Endothelial cell of umbilical vein (primary cell): ENCODE measurements at regions not wholly inside any gene's neighbourhood (a gene's known extent, or its start where the extent isn't known, plus 50 kb on each side); places are given as distances from the start of the nearest gene placed in this dataset.

Source experiments
- BruUV-seq: library from RNA; stranded (reverse); fragments of 400-500 nt; replicated peaks from 2 replicates; lab custom pipeline; 2021; lab: Mats Ljungman, UMichigan
- CTCF ChIA-PET: fragments of 300-600, 350-600 bp; sonication (Branson Sonifier 250); formaldehyde crosslinking; loops from one replicate; lab custom pipeline; 2021; ENCODE audit warnings: antibody characterized with exemption, inconsistent platforms; lab: Charles Lee
- POLR2A ChIA-PET: fragments of 300-600, 350-600 bp; sonication (Branson Sonifier 250); formaldehyde crosslinking; loops from one replicate; lab custom pipeline; 2021; ENCODE audit warnings: antibody characterized with exemption, inconsistent platforms; lab: Charles Lee
- DNase-seq: peaks from one replicate; pipeline ENCODE4 v3.0.0-alpha.2; 2011; ENCODE audit warnings: low read depth, low spot score
- FAIRE-seq: peaks from 2 replicates; lab custom pipeline; 2011; peaks lifted over from hg19 to GRCh38; lab: Jason Lieb, UNC
- H2AFZ ChIP-seq: 2 replicates; pipeline ENCODE4 v1.6.0; 2012; ENCODE audit warnings: low read depth, low read length, control low read depth, inconsistent platforms
- H3K27ac ChIP-seq: 2 replicates; pipeline ENCODE4 v1.5.1; 2011; ENCODE audit warnings: low read depth, mild to moderate bottlenecking, control low read depth, low read length, moderate library complexity; ENCODE audit not compliant: insufficient read depth
- H3K27me3 ChIP-seq, 2 experiments: 2 replicates each; pipeline versions ENCODE4 v1.6.0 to v1.6.1; 2011; ENCODE audit warnings: low read length in 2 of 2, mixed read lengths in 1 of 2; ENCODE audit not compliant: control insufficient read depth in 2 of 2, insufficient read depth in 2 of 2
- H3K36me3 ChIP-seq, 2 experiments: 2 replicates in 1 of 2; 3 replicates in 1 of 2; pipeline ENCODE4 v1.5.1; 2011; ENCODE audit warnings: low read length in 2 of 2, mild to moderate bottlenecking in 1 of 2, moderate library complexity in 1 of 2; ENCODE audit not compliant: control insufficient read depth in 2 of 2, insufficient read depth in 2 of 2; ENCODE audit errors: extremely low read depth in 1 of 2
- H3K4me1 ChIP-seq: 3 replicates; pipeline ENCODE4 v1.5.1; 2011; ENCODE audit warnings: mild to moderate bottlenecking, low read length; ENCODE audit not compliant: control insufficient read depth, insufficient read depth; ENCODE audit errors: extremely low read depth
- H3K4me2 ChIP-seq: 2 replicates; pipeline ENCODE4 v1.6.1; 2011; ENCODE audit warnings: low read length, control low read depth, mixed read lengths; ENCODE audit not compliant: insufficient read depth
- H3K4me3 ChIP-seq, 3 experiments: fragments of 200-600 bp in 1 of 3; sonication (generic), shearing (Covaris generic) in 1 of 3; replicated peaks in 1 of 3; 2 replicates each; pipeline ENCODE4 v1.5.1; 2011 to 2016; ENCODE audit warnings: control low read depth in 3 of 3, low read length in 3 of 3, mild to moderate bottlenecking in 2 of 3, inconsistent platforms in 1 of 3, low read depth in 1 of 3, moderate library complexity in 1 of 3; ENCODE audit not compliant: insufficient read depth in 1 of 3
- H3K79me2 ChIP-seq: 2 replicates; pipeline ENCODE4 v1.6.0; 2012; ENCODE audit warnings: low read length, inconsistent platforms; ENCODE audit not compliant: control insufficient read depth, insufficient read depth
- H3K9ac ChIP-seq: replicated peaks from 2 replicates; pipeline ENCODE3; 2011; ENCODE audit warnings: low read length, control low read depth; ENCODE audit not compliant: insufficient read depth; ENCODE audit errors: extremely low read depth
- H3K9me1 ChIP-seq: replicated peaks from 3 replicates; pipeline ENCODE4 v1.6.0; 2011; ENCODE audit warnings: mild to moderate bottlenecking, low read length; ENCODE audit not compliant: control insufficient read depth, insufficient read depth; ENCODE audit errors: extremely low read depth
- H3K9me3 ChIP-seq: replicated peaks from 2 replicates; pipeline ENCODE4 v1.5.1; 2012; ENCODE audit warnings: low read length, inconsistent platforms; ENCODE audit not compliant: control insufficient read depth, insufficient read depth
- H4K20me1 ChIP-seq: replicated peaks from 2 replicates; pipeline ENCODE3; 2011; ENCODE audit warnings: mild to moderate bottlenecking, low read length; ENCODE audit not compliant: control insufficient read depth, insufficient read depth; ENCODE audit errors: extremely low read depth
- CTCF ChIP-seq, 2 donors: IDR thresholded peaks; 1 replicate in 1 of 2; 2 replicates in 1 of 2; pipeline ENCODE4 v1.5.1; 2011; ENCODE audit warnings: low read length in 2 of 2, mild to moderate bottlenecking in 2 of 2, moderate library complexity in 2 of 2, control low read depth in 1 of 2, inconsistent platforms in 1 of 2, low read depth in 1 of 2; ENCODE audit not compliant: insufficient read depth in 1 of 2; ENCODE audit errors: extremely low read depth in 1 of 2
- EZH2 ChIP-seq: IDR thresholded peaks from 2 replicates; pipeline ENCODE4 v1.6.1; 2012; ENCODE audit warnings: borderline replicate concordance, low read depth, mild to moderate bottlenecking, moderate library complexity, low read length, inconsistent platforms; ENCODE audit not compliant: severe bottlenecking
- FOS ChIP-seq: IDR thresholded peaks from 2 replicates; pipeline ENCODE4 v1.6.1; 2011; ENCODE audit warnings: mild to moderate bottlenecking, low read length, moderate library complexity, borderline replicate concordance; ENCODE audit not compliant: insufficient read depth
- GATA2 ChIP-seq: IDR thresholded peaks from 2 replicates; pipeline ENCODE4 v1.7.0; 2011; ENCODE audit warnings: low read depth, mild to moderate bottlenecking, moderate library complexity, mixed read lengths, low read length; ENCODE audit not compliant: insufficient read length, insufficient read depth
- JUN ChIP-seq: IDR thresholded peaks from 2 replicates; pipeline ENCODE4 v1.6.1; 2011; ENCODE audit warnings: borderline replicate concordance, low read depth; ENCODE audit not compliant: insufficient read length, insufficient read depth
- MAX ChIP-seq: IDR thresholded peaks from 2 replicates; pipeline ENCODE4 v1.6.1; 2011; ENCODE audit not compliant: insufficient read depth, insufficient read length
- MYC ChIP-seq: IDR thresholded peaks from one replicate; pipeline ENCODE4 v1.6.1; 2011; ENCODE audit warnings: mild to moderate bottlenecking, low read depth, low read length
- POLR2A ChIP-seq: IDR thresholded peaks from 2 replicates; pipeline ENCODE4 v1.6.1; 2012; ENCODE audit warnings: low read depth, mild to moderate bottlenecking, control low read depth, low read length
- POLR2AphosphoS5 ChIP-seq: IDR thresholded peaks from 2 replicates; pipeline ENCODE4 v1.6.1; 2012; ENCODE audit warnings: low read depth, mild to moderate bottlenecking, control low read depth, low read length, moderate library complexity; ENCODE audit not compliant: insufficient read depth
- dilution Hi-C: fragments of 300-500 bp; cut with MboI; formaldehyde crosslinking; loops from one replicate; pipeline ENCODE4 v1.15.0; 2019; ENCODE audit warnings: low sequenced_read_pairs; ENCODE audit not compliant: extremely low pct_ligation_motif_present
- intact Hi-C: fragments of 100-400 bp; cut with micrococcal nuclease; formaldehyde crosslinking; loops from one replicate; pipeline ENCODE4 v1.10.0; 2022

GRCh38 chr19:32200312-32201038 lies 144.9 kb upstream of the ZNF507 start:
- Histone ChIP-seq H2AFZ (no peak overlapping the region), H3K27me3 (no peaks in the 10 kb centered on the region), H3K79me2 (no peaks in the 10 kb centered on the region), H3K4me3 (no peak overlapping the region), H4K20me1 (no peaks in the 10 kb centered on the region), H3K4me2 (no peak overlapping the region), H3K9me1 (no peaks in the 10 kb centered on the region), H3K27ac (no peak overlapping the region), H3K4me1 (peaks cover 6% of the 10 kb centered on the region), H3K9ac (no peak overlapping the region), H3K36me3 (no peaks in the 10 kb centered on the region), H3K9me3 (no peaks in the 10 kb centered on the region)
- intact Hi-C loops, result loop anchor here (1.0 to 2.0 kb wide), 4 partner anchors 22 to 1517 kb away; partner anchors contain the start of gene TSHZ3
- ChIA-PET POLR2A (interaction anchor here (0.7 kb wide), 1 partner anchor 177 kb away, joined by 5 read pairs; no protein-coding TSS in a partner anchor), CTCF (interaction anchor here (2.8 kb wide), 1 partner anchor 23 kb away, joined by 9 read pairs; no protein-coding TSS in a partner anchor)
- dilution Hi-C loops, result no loop called here
- no TSS peak for BruUV-seq
- TF ChIP-seq FOS (no peak), GATA2 (no peak), MAX (no peak), JUN (no peak), EZH2 (no peak), POLR2A (no peak), CTCF (IDR thresholded peaks at IDR 0.05; ENCODE audit: extremely low read depth in 1 of 2, insufficient read depth in 1 of 2, low read depth in 1 of 2, low read length in 2 of 2) (no peak), POLR2AphosphoS5 (no peak), MYC (no peak)
- FAIRE-seq (no peak), DNase-seq (no peak)
